OCI-LY1 (cell line): ENCODE measurements at regions not wholly inside any gene's neighbourhood (a gene's known extent, or its start where the extent isn't known, plus 50 kb on each side); places are given as distances from the start of the nearest gene placed in this dataset.

Source experiments
- H2AFZ ChIP-seq: fragments of 200-600 bp; sonication (generic), shearing (Covaris generic); 2 replicates; pipeline ENCODE4 v1.6.0; 2014; ENCODE audit warnings: antibody characterized with exemption, mild to moderate bottlenecking, low read length
- H3F3A ChIP-seq: fragments of 200-600 bp; sonication (generic), shearing (Covaris generic); 2 replicates; pipeline ENCODE4 v1.6.0; 2014; ENCODE audit warnings: mild to moderate bottlenecking, antibody characterized with exemption, low read length, moderate library complexity; ENCODE audit not compliant: insufficient read depth
- H3K27ac ChIP-seq: fragments of 200-600 bp; sonication (generic); 2 replicates; pipeline ENCODE4 v1.5.1; 2014; ENCODE audit warnings: low read length, mixed run types, mild to moderate bottlenecking, low read depth; ENCODE audit not compliant: poor library complexity, severe bottlenecking
- H3K27me3 ChIP-seq: fragments of 200-600 bp; sonication (generic); 2 replicates; pipeline ENCODE4 v1.6.0; 2014; ENCODE audit warnings: antibody characterized with exemption, mild to moderate bottlenecking, low read length, moderate library complexity; ENCODE audit not compliant: insufficient read depth
- H3K36me3 ChIP-seq: fragments of 200-600 bp; sonication (generic); 2 replicates; pipeline ENCODE4 v1.6.1; 2014; ENCODE audit warnings: mild to moderate bottlenecking, antibody characterized with exemption, low read length, moderate library complexity, mixed read lengths; ENCODE audit not compliant: insufficient read depth
- H3K4me1 ChIP-seq: fragments of 200-600 bp; sonication (generic); 2 replicates; pipeline ENCODE4 v1.5.1; 2014; ENCODE audit warnings: mild to moderate bottlenecking, low read length, moderate library complexity; ENCODE audit not compliant: insufficient read depth, severe bottlenecking
- H3K4me2 ChIP-seq: fragments of 200-600 bp; sonication (generic), shearing (Covaris generic); 2 replicates; pipeline ENCODE4 v1.6.1; 2014; ENCODE audit warnings: low read length
- H3K4me3 ChIP-seq: fragments of 200-600 bp; sonication (generic); 2 replicates; pipeline ENCODE4 v1.5.1; 2014; ENCODE audit warnings: low read length, low read depth, mild to moderate bottlenecking, mixed read lengths; ENCODE audit not compliant: poor library complexity, severe bottlenecking
- H3K79me2 ChIP-seq: fragments of 200-600 bp; shearing (Covaris generic); 2 replicates; pipeline ENCODE4 v1.6.1; 2016; ENCODE audit warnings: mixed run types, low read length, mixed read lengths; ENCODE audit not compliant: insufficient read depth
- H3K9ac ChIP-seq: fragments of 200-600 bp; sonication (generic), shearing (Covaris generic); 2 replicates; pipeline ENCODE4 v1.6.1; 2014; ENCODE audit warnings: mild to moderate bottlenecking, low read length, mixed read lengths
- H3K9me2 ChIP-seq: fragments of 200-600 bp; sonication (generic), shearing (Covaris generic); 2 replicates; pipeline ENCODE4 v1.6.1; 2014; ENCODE audit warnings: low read depth, mild to moderate bottlenecking, low read length, mixed read lengths
- H3K9me3 ChIP-seq: fragments of 200-600 bp; shearing (Covaris generic); 2 replicates; pipeline ENCODE4 v1.6.1; 2014; ENCODE audit warnings: low read length, mixed read lengths
- H4K20me1 ChIP-seq: fragments of 200-600 bp; sonication (generic), shearing (Covaris generic); 2 replicates; pipeline ENCODE4 v1.6.0; 2016; ENCODE audit warnings: mild to moderate bottlenecking, low read length; ENCODE audit not compliant: insufficient read depth
- EZH2 ChIP-seq: fragments of 200-600 bp; sonication (generic), shearing (Covaris generic); IDR thresholded peaks from 2 replicates; pipeline ENCODE4 v1.8.0; 2017; ENCODE audit warnings: borderline replicate concordance, mixed run types, mild to moderate bottlenecking, antibody characterized with exemption, low read length, moderate library complexity, mixed read lengths
- TF ChIP-seq, protein P1 (sequence below): fragments of 200-600 bp; sonication (generic), shearing (Covaris generic); IDR thresholded peaks from 2 replicates; pipeline ENCODE4 v1.5.1; 2017; ENCODE audit warnings: mild to moderate bottlenecking, antibody characterized with exemption, low read length, moderate library complexity, mixed read lengths

- Histone ChIP-seq H3K9ac (no peak overlapping the region), H3K9me2 (no peaks in the 10 kb centered on the region), H2AFZ (no peak overlapping the region), H3K27ac (no peak overlapping the region), H3K27me3 (no peaks in the 10 kb centered on the region), H3K79me2 (no peaks in the 10 kb centered on the region), H3K4me1 (peaks cover 6% of the 10 kb centered on the region), H3K9me3 (no peaks in the 10 kb centered on the region), H4K20me1 (no peaks in the 10 kb centered on the region), H3K4me3 (no peak overlapping the region), H3K4me2 (no peak overlapping the region), H3K36me3 (no peaks in the 10 kb centered on the region), H3F3A (no peaks in the 10 kb centered on the region)
- TF ChIP-seq EZH2: no peak
- TF ChIP-seq, protein P1, sequence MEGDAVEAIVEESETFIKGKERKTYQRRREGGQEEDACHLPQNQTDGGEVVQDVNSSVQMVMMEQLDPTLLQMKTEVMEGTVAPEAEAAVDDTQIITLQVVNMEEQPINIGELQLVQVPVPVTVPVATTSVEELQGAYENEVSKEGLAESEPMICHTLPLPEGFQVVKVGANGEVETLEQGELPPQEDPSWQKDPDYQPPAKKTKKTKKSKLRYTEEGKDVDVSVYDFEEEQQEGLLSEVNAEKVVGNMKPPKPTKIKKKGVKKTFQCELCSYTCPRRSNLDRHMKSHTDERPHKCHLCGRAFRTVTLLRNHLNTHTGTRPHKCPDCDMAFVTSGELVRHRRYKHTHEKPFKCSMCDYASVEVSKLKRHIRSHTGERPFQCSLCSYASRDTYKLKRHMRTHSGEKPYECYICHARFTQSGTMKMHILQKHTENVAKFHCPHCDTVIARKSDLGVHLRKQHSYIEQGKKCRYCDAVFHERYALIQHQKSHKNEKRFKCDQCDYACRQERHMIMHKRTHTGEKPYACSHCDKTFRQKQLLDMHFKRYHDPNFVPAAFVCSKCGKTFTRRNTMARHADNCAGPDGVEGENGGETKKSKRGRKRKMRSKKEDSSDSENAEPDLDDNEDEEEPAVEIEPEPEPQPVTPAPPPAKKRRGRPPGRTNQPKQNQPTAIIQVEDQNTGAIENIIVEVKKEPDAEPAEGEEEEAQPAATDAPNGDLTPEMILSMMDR: no peak
These were observed 343.2 kb downstream of the DEPDC1B start for GRCh38 chr5:60356745-60357144.

GRCh38 chr5:60355181-60355580, 344.8 kb downstream of the DEPDC1B start:
- no peaks in the 10 kb centered on the region for H3K79me2 ChIP-seq
- H3K27me3 ChIP-seq: no peaks in the 10 kb centered on the region
- no peaks in the 10 kb centered on the region for H3F3A ChIP-seq
- no peaks in the 10 kb centered on the region for H3K36me3 ChIP-seq
- no peaks in the 10 kb centered on the region for H3K9me2 ChIP-seq
- no peak overlapping the region for H3K27ac ChIP-seq
- no peak overlapping the region for H3K4me3 ChIP-seq
- H3K4me1 ChIP-seq: peaks cover 6% of the 10 kb centered on the region
- TF ChIP-seq, protein P1: no peak
- no peak for TF ChIP-seq EZH2
- no peak overlapping the region for H3K4me2 ChIP-seq
- no peak overlapping the region for H2AFZ ChIP-seq
- 0 out of 2 replicates have a peak, but pooled peaks cover 4% of the 10 kb centered on the region for H3K9me3 ChIP-seq
- no peak overlapping the region for H3K9ac ChIP-seq
- no peaks in the 10 kb centered on the region for H4K20me1 ChIP-seq

DNA sequence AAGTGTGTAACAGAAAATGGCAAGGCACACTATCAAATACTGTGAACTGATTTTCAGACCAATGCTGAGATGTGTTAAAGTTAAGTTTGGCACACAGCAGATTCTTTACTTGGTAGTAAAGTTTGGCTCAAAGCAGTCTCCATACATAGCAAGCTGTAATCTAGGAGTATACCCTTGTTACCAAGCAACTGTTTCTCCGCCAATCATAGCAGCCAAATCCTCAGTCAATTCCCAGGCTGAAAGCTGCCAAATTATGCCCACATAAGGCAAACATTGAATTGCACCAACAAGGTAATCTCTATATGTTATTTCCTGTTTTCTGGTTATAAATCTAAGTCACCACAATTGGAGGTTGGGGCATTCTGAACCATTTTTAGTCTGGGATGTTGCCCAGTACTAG, 345.7 kb downstream of the DEPDC1B start:
- Histone ChIP-seq H3K9ac (no peak overlapping the region), H3K9me2 (no peaks in the 10 kb centered on the region), H3K36me3 (no peaks in the 10 kb centered on the region), H3K9me3 (0 out of 2 replicates have a peak, but pooled peaks cover 4% of the 10 kb centered on the region), H3F3A (no peaks in the 10 kb centered on the region), H3K27me3 (no peaks in the 10 kb centered on the region), H3K27ac (no peak overlapping the region), H3K79me2 (no peaks in the 10 kb centered on the region), H2AFZ (no peak overlapping the region), H3K4me2 (no peak overlapping the region), H4K20me1 (no peaks in the 10 kb centered on the region), H3K4me1 (peaks cover 6% of the 10 kb centered on the region), H3K4me3 (no peak overlapping the region)
- TF ChIP-seq, protein P1: no peak
- no peak for TF ChIP-seq EZH2
